Breast epithelium (tissue), 4 donors: ENCODE measurements at regions not wholly inside any gene's neighbourhood (a gene's known extent, or its start where the extent isn't known, plus 50 kb on each side); places are given as distances from the start of the nearest gene placed in this dataset.

Experiments used
- DNase-seq, 2 donors: peaks; one replicate each; pipeline ENCODE4 v3.0.0-alpha.2; 2019; ENCODE audit warnings: low spot score in 2 of 2
- H3K27ac ChIP-seq, 2 donors: fragments of 200-600 bp; sonication (generic) in 1 of 2; one replicate each; pipeline ENCODE4 v1.5.1; 2016 to 2019; ENCODE audit warnings: mild to moderate bottlenecking in 1 of 2
- H3K27me3 ChIP-seq, 2 donors: fragments of 200-600 bp; sonication (generic) in 1 of 2; one replicate each; pipeline versions ENCODE4 v1.5.1 to v1.6.0; 2017 to 2019; ENCODE audit warnings: control low read depth in 1 of 2, mild to moderate bottlenecking in 1 of 2
- H3K36me3 ChIP-seq: fragments of 200-600 bp; one replicate; pipeline ENCODE4 v1.5.1; 2019
- H3K4me1 ChIP-seq, 2 donors: fragments of 200-600 bp; sonication (generic); one replicate each; pipeline ENCODE4 v1.5.1; 2016 to 2019; ENCODE audit warnings: control low read depth in 1 of 2
- H3K4me3 ChIP-seq, 3 donors: fragments of 200-600 bp; sonication (generic); 1 replicate in 2 of 3; 2 replicates in 1 of 3; pipeline ENCODE4 v1.5.1; 2016 to 2019; ENCODE audit warnings: mild to moderate bottlenecking in 3 of 3, moderate library complexity in 2 of 3
- H3K9me3 ChIP-seq, 2 donors: fragments of 200-600 bp; sonication (generic) in 1 of 2; one replicate each; pipeline ENCODE4 v1.5.1; 2016 to 2019; ENCODE audit warnings: control low read depth in 1 of 2
- POLR2A ChIP-seq: fragments of 450-650 bp; IDR thresholded peaks from one replicate; pipeline ENCODE4 v1.6.1; 2016; ENCODE audit warnings: antibody characterized with exemption, mild to moderate bottlenecking, moderate library complexity
- POLR2AphosphoS5 ChIP-seq, 3 donors: sonication (generic); formaldehyde crosslinking; IDR thresholded peaks; one replicate each; pipeline ENCODE4 v1.6.1; 2017; ENCODE audit warnings: antibody characterized with exemption in 3 of 3
- intact Hi-C: fragments of 100-400 bp; cut with DNase I; formaldehyde crosslinking; loops from one replicate; pipeline ENCODE4 v1.15.1; 2023; ENCODE audit warnings: low total_unique reads
- TF ChIP-seq, protein P1 (sequence below), 3 donors: fragments of 450-650 bp; IDR thresholded peaks; one replicate each; pipeline ENCODE4 v1.5.1; 2016 to 2017; ENCODE audit warnings: antibody characterized with exemption in 3 of 3, mild to moderate bottlenecking in 3 of 3, moderate library complexity in 3 of 3

- no peak for DNase-seq
- intact Hi-C loops, result no loop called here
- no peak overlapping the region for H3K4me3 ChIP-seq
- no peak overlapping the region for H3K27ac ChIP-seq
- no peaks in the 10 kb centered on the region for H3K9me3 ChIP-seq
- H3K36me3 ChIP-seq, result no peaks in the 10 kb centered on the region
- no peak for TF ChIP-seq POLR2AphosphoS5 (IDR thresholded peaks at IDR 0.05)
- no peak for TF ChIP-seq POLR2A
- TF ChIP-seq, protein P1, sequence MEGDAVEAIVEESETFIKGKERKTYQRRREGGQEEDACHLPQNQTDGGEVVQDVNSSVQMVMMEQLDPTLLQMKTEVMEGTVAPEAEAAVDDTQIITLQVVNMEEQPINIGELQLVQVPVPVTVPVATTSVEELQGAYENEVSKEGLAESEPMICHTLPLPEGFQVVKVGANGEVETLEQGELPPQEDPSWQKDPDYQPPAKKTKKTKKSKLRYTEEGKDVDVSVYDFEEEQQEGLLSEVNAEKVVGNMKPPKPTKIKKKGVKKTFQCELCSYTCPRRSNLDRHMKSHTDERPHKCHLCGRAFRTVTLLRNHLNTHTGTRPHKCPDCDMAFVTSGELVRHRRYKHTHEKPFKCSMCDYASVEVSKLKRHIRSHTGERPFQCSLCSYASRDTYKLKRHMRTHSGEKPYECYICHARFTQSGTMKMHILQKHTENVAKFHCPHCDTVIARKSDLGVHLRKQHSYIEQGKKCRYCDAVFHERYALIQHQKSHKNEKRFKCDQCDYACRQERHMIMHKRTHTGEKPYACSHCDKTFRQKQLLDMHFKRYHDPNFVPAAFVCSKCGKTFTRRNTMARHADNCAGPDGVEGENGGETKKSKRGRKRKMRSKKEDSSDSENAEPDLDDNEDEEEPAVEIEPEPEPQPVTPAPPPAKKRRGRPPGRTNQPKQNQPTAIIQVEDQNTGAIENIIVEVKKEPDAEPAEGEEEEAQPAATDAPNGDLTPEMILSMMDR (IDR thresholded peaks at IDR 0.05), result no peak
- H3K27me3 ChIP-seq, result no peaks in the 10 kb centered on the region
- no peaks in the 10 kb centered on the region for H3K4me1 ChIP-seq
Observed at GRCh38 chr5:153079396-153079795, 411.1 kb upstream of the GRIA1 start.

- Histone ChIP-seq H3K27me3 (no peaks in the 10 kb centered on the region), H3K27ac (no peak overlapping the region), H3K4me1 (no peaks in the 10 kb centered on the region), H3K9me3 (no peaks in the 10 kb centered on the region), H3K36me3 (no peaks in the 10 kb centered on the region), H3K4me3 (no peak overlapping the region)
- no peak for TF ChIP-seq POLR2A
- TF ChIP-seq, protein P1 (IDR thresholded peaks at IDR 0.05), result no peak
- no peak for TF ChIP-seq POLR2AphosphoS5 (IDR thresholded peaks at IDR 0.05)
- DNase-seq, result no peak
- intact Hi-C loops, result no loop called here
Observed at GRCh38 chr5:153080940-153081339, 409.5 kb upstream of the GRIA1 start.

- Histone ChIP-seq H3K36me3 (no peaks in the 10 kb centered on the region), H3K27me3 (no peaks in the 10 kb centered on the region), H3K4me3 (no peak overlapping the region), H3K27ac (no peak overlapping the region), H3K9me3 (no peaks in the 10 kb centered on the region), H3K4me1 (no peaks in the 10 kb centered on the region)
- DNase-seq, result no peak
- intact Hi-C loops, result no loop called here
- TF ChIP-seq, protein P1 (IDR thresholded peaks at IDR 0.05), result no peak
- TF ChIP-seq POLR2A, result no peak
- TF ChIP-seq POLR2AphosphoS5 (IDR thresholded peaks at IDR 0.05), result no peak
Observed at GRCh38 chr5:153081385-153081784, 409.1 kb upstream of the GRIA1 start.

DNA sequence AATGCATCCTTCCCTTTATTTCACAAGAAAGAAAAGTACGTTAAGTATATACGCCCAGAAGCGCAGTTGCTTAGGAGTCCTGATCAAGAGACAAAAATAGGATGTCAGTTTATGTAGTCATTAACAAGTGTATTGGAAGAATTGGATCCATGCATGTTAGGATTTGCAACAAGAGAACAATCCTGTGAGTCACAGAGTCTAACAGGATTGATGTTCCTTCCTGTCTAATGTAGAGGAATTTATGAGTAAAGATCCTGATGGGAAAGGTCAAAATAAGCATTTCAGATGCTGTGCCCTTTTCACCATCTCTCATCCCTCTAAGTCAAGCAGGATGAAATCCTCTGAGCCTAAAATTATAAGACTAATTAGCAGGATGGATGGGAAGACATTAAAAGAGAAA lies 406.0 kb upstream of the GRIA1 start:
- Histone ChIP-seq H3K4me3 (no peak overlapping the region), H3K9me3 (no peaks in the 10 kb centered on the region), H3K27ac (no peak overlapping the region), H3K36me3 (no peaks in the 10 kb centered on the region), H3K27me3 (no peaks in the 10 kb centered on the region), H3K4me1 (no peaks in the 10 kb centered on the region)
- DNase-seq, result no peak
- TF ChIP-seq, protein P1 (IDR thresholded peaks at IDR 0.05), result no peak
- TF ChIP-seq POLR2A, result no peak
- TF ChIP-seq POLR2AphosphoS5 (IDR thresholded peaks at IDR 0.05), result no peak
- intact Hi-C loops, result no loop called here

DNA sequence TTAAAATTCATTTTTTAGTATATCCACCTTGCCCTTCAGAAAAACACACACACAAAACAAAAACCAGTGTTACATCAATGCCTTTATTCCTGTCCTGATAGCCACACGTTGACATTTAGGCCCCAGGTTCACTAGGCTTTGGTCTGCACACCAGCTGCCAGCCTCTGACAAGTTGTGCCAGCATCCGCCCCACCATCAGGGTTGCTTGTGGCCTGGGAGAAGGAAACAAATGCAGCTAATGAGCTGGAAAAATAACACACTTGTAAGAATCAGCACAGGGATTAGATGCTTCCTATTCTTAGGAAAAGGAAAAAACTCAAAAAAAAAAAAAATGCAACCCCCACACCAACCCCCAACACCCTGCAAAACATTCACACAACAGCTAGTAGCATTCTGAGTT lies 404.0 kb upstream of the GRIA1 start:
- no peak for DNase-seq
- no peak overlapping the region for H3K4me3 ChIP-seq
- no peaks in the 10 kb centered on the region for H3K4me1 ChIP-seq
- no peak overlapping the region for H3K27ac ChIP-seq
- no peaks in the 10 kb centered on the region for H3K36me3 ChIP-seq
- TF ChIP-seq, protein P1 (IDR thresholded peaks at IDR 0.05), result no peak
- TF ChIP-seq POLR2AphosphoS5 (IDR thresholded peaks at IDR 0.05) (no peak), POLR2A (no peak)
- intact Hi-C loops, result no loop called here
- no peaks in the 10 kb centered on the region for H3K9me3 ChIP-seq
- no peaks in the 10 kb centered on the region for H3K27me3 ChIP-seq
